Activated T-helper 1 cell treated with Interleukin-2 at 50 U/mL for 16 hours (primary cell): ENCODE measurements at regions not wholly inside any gene's neighbourhood (a gene's known extent, or its start where the extent isn't known, plus 50 kb on each side); places are given as distances from the start of the nearest gene placed in this dataset.

Experiments
- DNase-seq: peaks from one replicate; pipeline ENCODE4 v3.0.0-alpha.2; 2020; ENCODE audit warnings: low read depth

GRCh38 chr2:221243771-221244170, 328.3 kb downstream of the EPHA4 start:
- no peak for DNase-seq

- DNase-seq, result no peak
These were observed 327.1 kb downstream of the EPHA4 start for GRCh38 chr2:221245045-221245444.

GRCh38 chr2:221245772-221246171, 326.3 kb downstream of the EPHA4 start:
- DNase-seq, result no peak

DNA sequence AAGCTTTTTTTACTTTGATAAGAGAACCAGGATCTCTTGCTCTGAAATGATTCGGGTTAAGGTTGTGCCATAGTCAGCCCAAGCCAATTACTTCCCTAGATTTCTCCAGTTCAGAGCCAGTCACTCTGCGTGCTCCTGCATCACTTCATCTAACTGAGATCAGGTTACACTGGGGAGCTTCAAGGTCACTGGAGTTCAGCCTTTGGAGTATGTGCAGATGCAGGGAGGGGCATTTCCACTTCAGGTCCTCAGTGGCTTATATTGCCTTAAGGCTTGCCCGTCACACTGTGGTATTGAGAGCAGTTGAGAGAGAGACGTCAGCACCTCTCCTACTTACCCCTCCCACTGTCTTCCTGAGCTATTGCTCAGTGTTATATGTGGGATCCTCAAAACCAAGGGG, 317.8 kb downstream of the EPHA4 start:
- no peak for DNase-seq

DNA sequence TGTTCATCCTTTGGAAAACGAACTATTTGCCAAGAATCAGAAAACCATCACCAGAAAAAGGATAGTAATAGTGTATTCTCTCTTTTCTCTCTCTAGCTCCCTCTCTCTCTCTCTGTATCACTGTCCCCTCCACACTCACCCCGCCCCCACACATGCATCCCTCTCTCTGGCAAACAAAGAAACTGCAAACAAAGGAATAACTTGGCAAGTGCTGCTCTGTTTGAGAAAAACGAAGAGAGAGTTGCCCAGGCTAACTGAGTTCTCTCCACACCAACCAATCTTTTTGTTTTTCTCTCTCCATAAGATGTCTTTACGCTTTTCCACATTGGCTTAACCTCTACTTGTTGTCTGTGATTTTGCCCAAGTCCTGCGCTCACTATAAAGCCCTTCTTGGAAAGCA, 316.2 kb downstream of the EPHA4 start:
- no peak for DNase-seq

DNA sequence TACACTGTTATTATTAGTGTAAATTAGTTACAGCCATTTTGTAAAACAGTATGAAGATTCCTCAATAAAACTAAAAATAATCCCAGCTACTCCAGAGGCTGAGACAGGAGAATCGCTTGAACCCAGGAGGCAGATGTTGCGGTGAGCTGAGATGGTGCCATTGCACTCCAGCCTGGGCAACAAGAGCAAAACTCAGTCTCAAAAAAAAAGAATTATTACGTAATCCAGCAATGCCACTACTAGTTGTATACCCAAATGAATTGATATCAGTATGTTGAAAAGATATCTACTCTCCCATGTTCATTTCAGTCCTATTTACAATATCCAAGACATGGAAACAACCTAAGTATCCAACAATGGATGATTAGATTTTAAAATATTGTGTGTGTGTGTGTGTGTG, 313.6 kb downstream of the EPHA4 start:
- DNase-seq, result no peak

- DNase-seq, result no peak
These were observed 309.5 kb downstream of the EPHA4 start for GRCh38 chr2:221262651-221263050.

DNA sequence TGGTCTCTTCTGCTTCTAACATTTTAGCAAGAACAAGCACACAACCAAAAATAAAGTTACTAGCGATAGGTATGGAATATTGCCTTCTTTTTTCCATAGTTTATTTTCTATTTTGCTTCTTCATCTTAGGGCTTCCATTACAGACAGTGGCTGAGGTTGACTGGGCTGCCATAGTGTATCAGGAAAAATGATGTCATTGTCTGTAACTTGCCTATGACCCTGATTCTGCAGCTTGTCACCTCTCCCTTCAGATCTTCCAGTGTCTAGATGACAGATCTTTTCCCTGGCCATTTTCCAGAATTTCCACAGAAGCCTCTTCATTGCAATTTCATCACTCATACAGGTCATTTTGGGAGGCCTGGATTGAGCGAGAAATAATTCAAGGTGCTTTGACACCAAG, 308.5 kb downstream of the EPHA4 start:
- no peak for DNase-seq

DNA sequence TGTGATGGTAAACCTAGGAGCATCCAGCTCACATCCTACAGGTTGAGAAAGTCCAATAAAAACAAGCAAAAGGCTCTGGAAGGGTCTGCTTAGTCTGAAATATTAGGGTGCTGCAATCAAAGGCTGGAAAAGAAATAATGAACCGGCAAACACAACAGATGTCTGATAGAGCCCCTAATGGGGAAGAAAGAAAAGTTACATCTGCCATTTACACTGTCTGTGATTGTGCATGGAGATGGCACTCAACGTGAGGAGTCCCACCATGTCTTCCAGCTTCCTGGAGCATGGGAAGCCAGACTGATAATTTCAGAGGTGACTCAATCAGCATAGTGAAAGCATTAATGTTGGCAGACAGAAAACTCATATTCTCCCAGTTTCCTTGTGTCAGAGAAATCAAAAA, 307.8 kb downstream of the EPHA4 start:
- no peak for DNase-seq

DNA sequence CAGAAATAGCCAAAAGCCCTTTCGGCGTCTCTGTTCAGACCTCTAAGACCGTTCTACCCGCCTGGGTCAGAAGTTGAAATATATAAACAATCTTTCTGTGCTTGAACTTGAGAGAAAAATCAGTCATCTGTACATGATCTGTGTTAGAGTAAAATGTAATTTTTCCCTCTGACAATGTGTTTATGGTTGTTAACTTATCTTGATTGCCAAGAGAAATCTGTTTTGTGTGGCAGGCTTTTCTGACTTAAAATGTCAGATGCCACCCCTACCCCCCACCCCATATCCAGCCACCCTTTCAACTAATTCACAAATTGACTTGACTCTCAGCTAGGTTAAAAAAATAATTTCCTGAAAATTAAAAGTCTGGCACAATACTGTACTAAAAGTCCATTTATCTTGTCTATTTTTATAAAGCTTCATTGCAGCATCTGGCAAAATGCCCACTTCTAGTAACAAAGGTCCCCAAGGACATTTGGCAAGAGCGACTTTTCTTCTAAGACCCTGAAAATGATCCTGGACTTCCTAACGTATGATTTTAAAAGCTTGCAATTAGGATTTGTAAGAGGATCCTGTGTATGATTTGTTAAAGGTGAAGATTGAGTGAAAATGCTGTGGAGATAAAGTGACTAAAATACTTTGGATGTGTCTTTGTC, 304.2 kb downstream of the EPHA4 start:
- no peak for DNase-seq

GRCh38 chr2:221268631-221269030, 303.5 kb downstream of the EPHA4 start:
- no peak for DNase-seq

DNA sequence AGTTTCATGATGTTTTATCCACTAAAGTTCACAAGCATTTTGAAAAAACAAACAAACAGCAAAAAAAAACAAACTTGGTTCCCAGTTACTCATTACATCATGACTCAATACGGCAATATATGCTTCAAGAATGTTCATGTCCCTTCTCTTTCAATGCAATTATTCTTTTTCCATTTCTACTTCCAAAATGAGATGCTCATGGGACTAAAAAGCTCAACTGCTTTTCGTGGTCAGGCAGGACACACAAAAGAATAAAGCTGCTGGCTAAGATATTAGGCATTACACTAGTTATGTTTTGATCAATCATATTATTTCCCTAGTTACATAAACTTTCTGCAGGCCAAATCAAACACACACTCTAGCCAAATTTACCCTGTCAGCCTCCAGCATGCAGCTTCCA, 301.3 kb downstream of the EPHA4 start:
- no peak for DNase-seq

DNA sequence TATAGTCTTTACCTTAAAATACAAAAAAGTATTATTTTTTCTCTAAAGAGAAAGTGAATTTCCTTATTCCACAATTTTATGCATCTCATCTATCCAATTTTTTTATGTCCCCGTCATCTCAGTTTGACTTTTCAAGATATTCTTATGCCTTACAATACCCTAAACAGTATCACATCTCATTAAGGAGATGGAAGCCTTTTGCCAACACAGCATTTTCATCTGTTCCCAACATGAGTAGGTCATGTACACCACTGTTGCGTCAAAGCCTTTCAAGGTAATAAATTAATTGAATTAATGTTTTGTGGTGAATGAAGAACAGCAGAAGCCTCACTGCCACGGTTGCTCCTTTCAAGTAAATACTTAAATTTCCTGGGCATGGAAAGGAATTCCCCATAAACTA, 299.4 kb downstream of the EPHA4 start:
- no peak for DNase-seq

DNA sequence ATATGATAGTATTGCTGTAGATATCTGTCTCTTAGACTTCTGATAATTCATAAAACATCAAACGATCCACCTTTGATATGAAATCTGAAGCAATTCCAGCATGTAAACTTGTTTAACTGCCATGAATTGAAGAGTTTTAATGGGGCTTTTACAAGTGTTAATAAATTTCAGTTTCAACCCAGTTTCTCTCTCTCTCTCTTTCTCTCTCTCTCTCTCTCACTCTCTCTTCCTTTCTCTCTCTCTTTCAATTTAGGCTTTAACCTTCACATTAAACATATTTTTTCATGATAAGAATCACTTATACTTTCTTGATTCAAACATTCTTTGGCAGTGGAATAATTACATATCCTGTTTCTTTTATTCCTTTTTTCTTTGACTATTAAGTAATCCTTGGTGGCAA, 296.1 kb downstream of the EPHA4 start:
- no peak for DNase-seq

- DNase-seq, result no peak
These were observed 295.5 kb downstream of the EPHA4 start for GRCh38 chr2:221276601-221277000.

DNA sequence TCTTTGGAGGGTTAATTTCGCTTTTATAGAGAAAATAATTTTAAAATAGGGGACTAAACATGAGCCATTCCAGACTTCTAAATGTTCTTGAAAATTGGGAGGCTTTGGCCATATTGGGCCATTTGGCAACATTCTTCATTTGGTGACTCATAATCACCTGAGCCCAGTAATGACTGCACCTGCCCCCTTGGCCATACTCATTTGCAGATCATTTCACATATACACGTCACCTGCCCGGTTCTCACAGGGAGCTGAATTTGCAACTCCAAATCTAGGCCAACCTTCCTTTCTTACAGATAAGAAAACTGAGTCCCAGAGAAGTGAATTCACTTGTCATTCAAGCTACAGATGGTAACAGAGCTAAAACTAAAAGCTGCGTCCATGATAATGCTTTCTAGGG, 289.7 kb downstream of the EPHA4 start:
- DNase-seq, result no peak

DNA sequence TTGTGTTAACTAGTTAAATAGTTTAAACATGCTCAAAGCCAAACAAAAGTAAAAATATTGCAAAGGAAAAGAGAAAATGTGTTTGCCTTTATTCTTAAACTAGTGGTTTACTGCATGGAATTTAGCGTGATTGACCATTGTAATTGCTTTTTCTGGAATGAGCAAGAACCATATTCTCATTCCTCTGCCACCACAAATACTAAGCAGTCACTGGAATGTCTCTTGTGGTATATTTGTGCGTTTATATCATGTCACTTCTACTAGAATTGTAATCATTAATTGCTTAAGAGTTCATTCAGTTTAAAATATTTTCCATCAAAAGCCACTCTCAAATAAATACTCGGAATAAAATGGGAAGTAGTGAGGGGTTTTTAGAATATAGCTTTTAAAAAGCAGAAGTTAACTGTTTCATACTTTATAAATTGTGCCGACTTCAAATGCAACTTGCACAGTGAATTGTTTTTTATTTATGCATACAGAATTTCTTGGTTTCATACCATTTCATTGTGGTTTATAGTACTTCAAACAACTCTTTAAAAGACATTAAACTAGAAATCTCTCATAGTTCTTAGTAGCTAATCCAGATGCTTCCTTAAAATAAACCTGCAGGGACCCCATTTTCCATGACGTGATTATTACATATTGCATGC, 288.1 kb downstream of the EPHA4 start:
- no peak for DNase-seq

GRCh38 chr2:221285148-221285547, 287.0 kb downstream of the EPHA4 start:
- no peak for DNase-seq

GRCh38 chr2:221286406-221286805, 285.7 kb downstream of the EPHA4 start:
- DNase-seq, result no peak

GRCh38 chr2:221289389-221289788, 282.7 kb downstream of the EPHA4 start:
- no peak for DNase-seq

GRCh38 chr2:221289846-221290245, 282.3 kb downstream of the EPHA4 start:
- DNase-seq, result no peak

- DNase-seq, result no peak
These were observed 278.0 kb downstream of the EPHA4 start for GRCh38 chr2:221293949-221294742.

DNA sequence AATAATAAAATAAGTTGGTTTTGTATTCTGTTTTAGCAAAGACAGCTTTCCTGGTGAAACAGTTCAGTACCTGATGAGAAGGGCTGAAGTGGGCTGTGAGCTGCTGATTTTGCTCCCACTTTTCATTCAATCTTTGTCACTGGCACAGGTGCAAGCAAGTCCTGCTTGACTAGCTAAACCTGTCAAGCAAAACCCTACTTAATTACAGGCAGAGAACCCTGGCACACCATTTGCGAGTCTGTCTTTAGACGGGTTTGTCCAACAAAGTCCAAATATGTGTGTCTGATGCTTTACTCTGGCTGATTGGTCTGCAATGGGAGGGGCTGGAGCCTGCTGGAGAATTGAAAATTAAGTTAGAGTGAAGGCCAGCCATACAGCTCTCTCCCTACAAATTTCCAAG, 267.2 kb downstream of the EPHA4 start:
- DNase-seq, result no peak
